ENCODE measurements at regions not wholly inside any gene's neighbourhood (a gene's known extent, or its start where the extent isn't known, plus 50 kb on each side); places are given as distances from the start of the nearest gene placed in this dataset.

DNA sequence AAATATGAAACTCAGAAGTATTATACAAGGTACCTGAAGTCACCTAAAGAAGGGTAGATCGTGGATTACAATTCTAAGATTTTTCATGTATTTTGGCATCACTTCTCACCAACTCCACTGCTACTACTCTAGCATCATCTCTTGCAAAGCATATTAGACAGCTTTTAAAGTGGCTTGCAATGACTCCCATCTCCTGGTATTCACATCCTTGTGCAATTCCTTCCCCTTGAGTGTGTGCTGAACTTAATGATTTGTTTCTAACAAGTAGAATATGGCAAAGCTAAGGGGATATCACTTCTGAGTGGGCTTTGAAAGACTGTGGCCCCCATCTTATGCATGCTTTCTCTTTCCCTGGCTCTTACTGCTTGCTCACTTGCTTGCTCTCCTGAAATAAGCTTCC is 280.2 kb downstream of the SNX13 start:
- Histone ChIP-seq H3K27ac (no peak overlapping the region), H3K36me3 (replicated peaks) (no peaks in the 10 kb centered on the region), H3K27me3 (replicated peaks) (no peaks in the 10 kb centered on the region), H3K4me3 (ENCODE audit: low read depth, low read length) (no peak overlapping the region)
- DNase-seq = peak; percentile 33
- in situ Hi-C loops (cut with HindIII; ENCODE audit: low pct_ligation_motif_present, low sequenced_read_pairs) = loop anchor here (25.0 kb wide), 1 partner anchor 673 kb away; no protein-coding TSS in a partner anchor
- TF ChIP-seq, protein P1, sequence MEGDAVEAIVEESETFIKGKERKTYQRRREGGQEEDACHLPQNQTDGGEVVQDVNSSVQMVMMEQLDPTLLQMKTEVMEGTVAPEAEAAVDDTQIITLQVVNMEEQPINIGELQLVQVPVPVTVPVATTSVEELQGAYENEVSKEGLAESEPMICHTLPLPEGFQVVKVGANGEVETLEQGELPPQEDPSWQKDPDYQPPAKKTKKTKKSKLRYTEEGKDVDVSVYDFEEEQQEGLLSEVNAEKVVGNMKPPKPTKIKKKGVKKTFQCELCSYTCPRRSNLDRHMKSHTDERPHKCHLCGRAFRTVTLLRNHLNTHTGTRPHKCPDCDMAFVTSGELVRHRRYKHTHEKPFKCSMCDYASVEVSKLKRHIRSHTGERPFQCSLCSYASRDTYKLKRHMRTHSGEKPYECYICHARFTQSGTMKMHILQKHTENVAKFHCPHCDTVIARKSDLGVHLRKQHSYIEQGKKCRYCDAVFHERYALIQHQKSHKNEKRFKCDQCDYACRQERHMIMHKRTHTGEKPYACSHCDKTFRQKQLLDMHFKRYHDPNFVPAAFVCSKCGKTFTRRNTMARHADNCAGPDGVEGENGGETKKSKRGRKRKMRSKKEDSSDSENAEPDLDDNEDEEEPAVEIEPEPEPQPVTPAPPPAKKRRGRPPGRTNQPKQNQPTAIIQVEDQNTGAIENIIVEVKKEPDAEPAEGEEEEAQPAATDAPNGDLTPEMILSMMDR (IDR thresholded peaks at IDR 0.05; ENCODE audit: low read depth, low read length, missing control alignments) = no peak

DNA sequence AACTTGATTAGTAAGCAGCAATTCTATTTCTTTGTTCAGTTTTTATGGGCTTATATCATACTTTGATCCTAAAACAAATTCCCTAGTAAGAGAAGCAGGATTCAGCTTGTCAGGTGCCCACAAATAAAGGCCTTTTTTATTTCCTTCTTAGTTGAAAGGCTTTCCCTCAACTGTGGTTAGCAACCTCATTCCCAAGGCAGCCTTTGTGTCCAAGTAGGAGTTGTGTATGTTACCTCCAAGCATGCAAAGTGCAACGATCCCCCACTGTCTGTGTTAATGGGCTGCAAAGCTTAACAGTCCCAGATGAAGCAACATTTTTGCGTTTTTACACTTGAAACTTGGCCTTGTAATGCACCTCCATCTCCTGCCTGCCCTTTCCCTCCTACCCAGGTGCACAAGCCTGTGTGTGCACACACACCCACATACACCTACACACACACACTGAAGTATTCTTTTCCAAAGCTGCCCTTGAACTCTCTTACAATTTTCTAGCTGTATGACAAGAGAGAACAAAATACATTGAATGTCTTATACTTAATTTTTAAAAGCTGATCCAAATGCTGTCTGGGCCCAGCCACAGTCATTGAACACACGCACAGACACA is 278.2 kb downstream of the SNX13 start:
- Histone ChIP-seq H3K27me3 (replicated peaks) (no peaks in the 10 kb centered on the region), H3K36me3 (replicated peaks) (no peaks in the 10 kb centered on the region), H3K27ac (peak overlapping the region; percentile 84), H3K4me3 (ENCODE audit: low read depth, low read length) (no peak overlapping the region)
- TF ChIP-seq, protein P1 (IDR thresholded peaks at IDR 0.05; ENCODE audit: low read depth, low read length, missing control alignments) = no peak
- DNase-seq = no peak
- in situ Hi-C loops (cut with HindIII; ENCODE audit: low pct_ligation_motif_present, low sequenced_read_pairs) = loop anchor here (25.0 kb wide), 1 partner anchor 675 kb away; no protein-coding TSS in a partner anchor

DNA sequence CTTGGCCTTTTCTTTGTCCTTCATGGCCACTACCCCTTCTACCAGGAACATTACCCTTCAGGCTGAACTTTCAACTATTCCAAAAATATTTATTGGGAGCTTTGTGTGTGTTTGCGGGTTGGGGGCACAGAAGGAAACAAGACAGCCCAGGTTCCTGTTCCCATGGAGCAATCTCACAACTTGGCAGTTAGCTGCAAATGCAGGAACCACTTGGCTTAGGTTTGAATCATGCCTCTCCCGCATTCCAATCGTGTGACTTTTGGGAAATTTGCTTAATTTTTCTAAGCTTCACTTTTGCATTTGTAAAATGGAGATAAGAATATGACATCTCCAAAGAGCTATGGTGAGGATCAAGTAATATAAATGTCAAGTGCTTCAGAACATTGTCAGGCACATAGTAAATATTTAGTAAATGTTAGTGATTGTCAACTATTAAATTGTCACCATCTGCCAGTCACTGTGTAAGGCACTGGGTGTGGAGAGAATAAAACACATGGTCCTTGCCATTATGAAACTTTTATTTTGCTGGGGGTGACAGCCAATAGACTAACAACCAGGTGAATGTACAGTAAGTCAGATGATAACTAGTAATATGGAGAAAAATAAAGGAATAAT is 277.1 kb downstream of the SNX13 start:
- Histone ChIP-seq H3K4me3 (ENCODE audit: low read depth, low read length) (no peak overlapping the region), H3K36me3 (replicated peaks) (no peaks in the 10 kb centered on the region), H3K27ac (peak overlapping the region; percentile 84), H3K27me3 (replicated peaks) (no peaks in the 10 kb centered on the region)
- TF ChIP-seq, protein P1 (IDR thresholded peaks at IDR 0.05; ENCODE audit: low read depth, low read length, missing control alignments) = no peak
- DNase-seq = peak; percentile 72
- in situ Hi-C loops (cut with HindIII; ENCODE audit: low pct_ligation_motif_present, low sequenced_read_pairs) = loop anchor here (25.0 kb wide), 1 partner anchor 676 kb away; no protein-coding TSS in a partner anchor

DNA sequence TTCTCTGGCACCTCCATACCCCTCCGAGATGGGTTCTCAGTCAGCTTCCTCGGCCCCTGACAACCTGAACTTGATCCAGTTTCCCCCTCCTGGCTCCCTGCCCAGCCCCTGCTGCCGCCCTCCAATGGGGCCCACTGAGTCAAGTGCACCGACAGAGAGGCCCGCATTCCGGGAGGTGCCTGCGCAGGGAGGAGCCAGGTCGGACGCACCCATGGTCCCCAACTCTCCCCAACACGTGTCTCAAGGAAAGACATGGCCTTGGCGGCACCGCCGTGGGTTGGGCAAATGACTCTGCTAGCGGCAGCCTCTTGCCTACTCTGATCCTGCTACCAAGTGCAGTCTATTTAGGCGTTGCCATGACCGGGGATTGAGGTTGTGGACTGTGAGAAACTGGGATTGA is 275.3 kb downstream of the SNX13 start:
- H3K27me3 ChIP-seq (replicated peaks) = no peaks in the 10 kb centered on the region
- in situ Hi-C loops (cut with HindIII; ENCODE audit: low pct_ligation_motif_present, low sequenced_read_pairs) = loop anchor here (25.0 kb wide), 1 partner anchor 678 kb away; no protein-coding TSS in a partner anchor
- H3K4me3 ChIP-seq (ENCODE audit: low read depth, low read length) = no peak overlapping the region
- DNase-seq = no peak
- no peaks in the 10 kb centered on the region for H3K36me3 ChIP-seq (replicated peaks)
- TF ChIP-seq, protein P1 (IDR thresholded peaks at IDR 0.05; ENCODE audit: low read depth, low read length, missing control alignments) = no peak
- H3K27ac ChIP-seq = no peak overlapping the region

DNA sequence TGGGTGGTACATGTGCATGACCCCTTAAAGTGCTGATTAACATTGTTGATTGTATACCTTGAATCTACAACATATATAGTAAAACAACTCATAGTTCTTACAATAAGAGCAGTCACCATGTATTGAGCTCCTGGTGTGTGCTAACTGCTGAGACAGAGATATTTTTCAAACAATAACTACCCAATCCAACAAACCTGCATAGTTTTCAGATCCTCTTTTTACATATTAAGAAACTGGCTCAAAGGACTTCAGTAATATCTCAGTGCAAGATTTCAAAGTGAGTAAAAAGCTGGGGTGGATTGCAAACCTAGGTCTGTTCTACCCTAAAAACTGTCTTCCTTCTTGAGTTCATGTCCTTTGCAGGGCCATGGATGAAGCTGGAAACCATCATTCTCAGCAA is 272.2 kb downstream of the SNX13 start:
- no peaks in the 10 kb centered on the region for H3K36me3 ChIP-seq (replicated peaks)
- H3K27me3 ChIP-seq (replicated peaks) = no peaks in the 10 kb centered on the region
- H3K4me3 ChIP-seq (ENCODE audit: low read depth, low read length) = no peak overlapping the region
- no peak overlapping the region for H3K27ac ChIP-seq
- TF ChIP-seq, protein P1 (IDR thresholded peaks at IDR 0.05; ENCODE audit: low read depth, low read length, missing control alignments) = no peak
- no peak for DNase-seq
- in situ Hi-C loops (cut with HindIII; ENCODE audit: low pct_ligation_motif_present, low sequenced_read_pairs) = loop anchor here (25.0 kb wide), 1 partner anchor 681 kb away; no protein-coding TSS in a partner anchor

Measured in brain microvascular endothelial cell (primary cell).